ENCODE measurements at regions not wholly inside any gene's neighbourhood (a gene's known extent, or its start where the extent isn't known, plus 50 kb on each side); places are given as distances from the start of the nearest gene placed in this dataset.

- no peak for DNase-seq
- no peak for TF ChIP-seq CTCF (IDR thresholded peaks at IDR 0.05; ENCODE audit: low read depth, low read length, missing control alignments)
- Histone ChIP-seq H3K27me3 (replicated peaks) (no peaks in the 10 kb centered on the region), H3K36me3 (replicated peaks) (no peaks in the 10 kb centered on the region), H3K27ac (no peak overlapping the region), H3K4me3 (ENCODE audit: low read depth, low read length) (no peak overlapping the region)
- in situ Hi-C loops (cut with HindIII; ENCODE audit: low pct_ligation_motif_present, low sequenced_read_pairs), result no loop called here
Measured at GRCh38 chr7:153322991-153323390, 563.4 kb downstream of the ACTR3B start.

GRCh38 chr7:153324094-153324493 is 564.5 kb downstream of the ACTR3B start:
- in situ Hi-C loops (cut with HindIII; ENCODE audit: low pct_ligation_motif_present, low sequenced_read_pairs), result no loop called here
- Histone ChIP-seq H3K27ac (no peak overlapping the region), H3K27me3 (replicated peaks) (no peaks in the 10 kb centered on the region), H3K36me3 (replicated peaks) (no peaks in the 10 kb centered on the region), H3K4me3 (ENCODE audit: low read depth, low read length) (no peak overlapping the region)
- TF ChIP-seq CTCF (IDR thresholded peaks at IDR 0.05; ENCODE audit: low read depth, low read length, missing control alignments), result no peak
- no peak for DNase-seq

- no peak overlapping the region for H3K4me3 ChIP-seq (ENCODE audit: low read depth, low read length)
- H3K27ac ChIP-seq, result no peak overlapping the region
- in situ Hi-C loops (cut with HindIII; ENCODE audit: low pct_ligation_motif_present, low sequenced_read_pairs), result no loop called here
- TF ChIP-seq CTCF (IDR thresholded peaks at IDR 0.05; ENCODE audit: low read depth, low read length, missing control alignments), result no peak
- DNase-seq, result no peak
- no peaks in the 10 kb centered on the region for H3K27me3 ChIP-seq (replicated peaks)
- H3K36me3 ChIP-seq (replicated peaks), result no peaks in the 10 kb centered on the region
Measured at GRCh38 chr7:153327683-153328082, 568.1 kb downstream of the ACTR3B start.

- Histone ChIP-seq H3K27ac (no peak overlapping the region), H3K4me3 (ENCODE audit: low read depth, low read length) (no peak overlapping the region), H3K36me3 (replicated peaks) (no peaks in the 10 kb centered on the region), H3K27me3 (replicated peaks) (no peaks in the 10 kb centered on the region)
- TF ChIP-seq CTCF (IDR thresholded peaks at IDR 0.05; ENCODE audit: low read depth, low read length, missing control alignments), result no peak
- no peak for DNase-seq
- in situ Hi-C loops (cut with HindIII; ENCODE audit: low pct_ligation_motif_present, low sequenced_read_pairs), result no loop called here
Measured at GRCh38 chr7:153331427-153331826, 571.9 kb downstream of the ACTR3B start.

GRCh38 chr7:153354071-153354470 is 594.5 kb downstream of the ACTR3B start:
- DNase-seq, result no peak
- Histone ChIP-seq H3K36me3 (replicated peaks) (no peaks in the 10 kb centered on the region), H3K4me3 (ENCODE audit: low read depth, low read length) (no peak overlapping the region), H3K27ac (no peak overlapping the region), H3K27me3 (replicated peaks) (no peaks in the 10 kb centered on the region)
- in situ Hi-C loops (cut with HindIII; ENCODE audit: low pct_ligation_motif_present, low sequenced_read_pairs), result no loop called here
- no peak for TF ChIP-seq CTCF (IDR thresholded peaks at IDR 0.05; ENCODE audit: low read depth, low read length, missing control alignments)

GRCh38 chr7:153370092-153370491 is 610.5 kb downstream of the ACTR3B start:
- Histone ChIP-seq H3K4me3 (ENCODE audit: low read depth, low read length) (no peak overlapping the region), H3K27ac (no peak overlapping the region), H3K27me3 (replicated peaks) (no peaks in the 10 kb centered on the region), H3K36me3 (replicated peaks) (no peaks in the 10 kb centered on the region)
- no peak for DNase-seq
- in situ Hi-C loops (cut with HindIII; ENCODE audit: low pct_ligation_motif_present, low sequenced_read_pairs), result no loop called here
- no peak for TF ChIP-seq CTCF (IDR thresholded peaks at IDR 0.05; ENCODE audit: low read depth, low read length, missing control alignments)

All from brain microvascular endothelial cell (primary cell).